HepG2 (cell line): ENCODE measurements at regions not wholly inside any gene's neighbourhood (a gene's known extent, or its start where the extent isn't known, plus 50 kb on each side); places are given as distances from the start of the nearest gene placed in this dataset.

Source experiments
- ATAC-seq: fragments of 200-7000 bp; cut with Tn5 transposase; 3 replicates; pipeline ENCODE4 v1.9.1; 2020; ENCODE audit warnings: mild to moderate bottlenecking, moderate library complexity
- BruUV-seq: library from RNA; stranded (reverse); fragments of 400-500 nt; replicated peaks from 2 replicates; lab custom pipeline; 2021; lab: Mats Ljungman, UMichigan
- CTCF ChIA-PET: fragments of 300-600 bp; formaldehyde crosslinking; extraction: SDS; loops from one replicate; lab custom pipeline; 2021; ENCODE audit warnings: low total read pairs, inconsistent platforms, low intra/inter-chr PET ratio; lab: Yijun Ruan, JAX
- POLR2A ChIA-PET: fragments of 350-600 bp; sonication (Branson Sonifier 250); formaldehyde crosslinking; loops from one replicate; lab custom pipeline; 2020; ENCODE audit warnings: antibody characterized with exemption, inconsistent platforms; lab: Yijun Ruan, JAX
- DNase-seq: peaks from one replicate; pipeline ENCODE4 v3.0.0-alpha.2; 2015; ENCODE audit warnings: low spot score
- FAIRE-seq: peaks from 3 replicates; lab custom pipeline; 2011; peaks lifted over from hg19 to GRCh38; lab: Jason Lieb, UNC
- H2AFZ ChIP-seq: one replicate; pipeline ENCODE4 v1.6.1; 2011; ENCODE audit warnings: low read length, inconsistent platforms
- H3K27ac ChIP-seq: fragments of 300-600 bp; 3 replicates; pipeline ENCODE4 v1.8.0; 2011; ENCODE audit warnings: mixed run types, mild to moderate bottlenecking, mixed read lengths, low read length, inconsistent platforms; ENCODE audit not compliant: insufficient read depth; ENCODE audit errors: extremely low read length
- H3K27me3 ChIP-seq, 2 experiments: fragments of 200-600 bp in 1 of 2; 2 replicates in 1 of 2; 3 replicates in 1 of 2; pipeline versions ENCODE4 v1.6.0 to v1.8.0; 2011; ENCODE audit warnings: low read length in 2 of 2, mild to moderate bottlenecking in 2 of 2, moderate library complexity in 2 of 2, inconsistent platforms in 1 of 2; ENCODE audit not compliant: insufficient read depth in 2 of 2, control insufficient read depth in 1 of 2
- H3K36me3 ChIP-seq, 2 experiments: fragments of 200-600 bp in 1 of 2; replicated peaks in 1 of 2; 2 replicates in 1 of 2; 3 replicates in 1 of 2; pipeline versions ENCODE4 v1.5.1 to v1.8.0; 2011; ENCODE audit warnings: low read length in 2 of 2, inconsistent platforms in 1 of 2; ENCODE audit not compliant: insufficient read depth in 2 of 2, control insufficient read depth in 1 of 2
- H3K4me1 ChIP-seq: 2 replicates; pipeline ENCODE4 v1.5.1; 2012; ENCODE audit warnings: low read length, inconsistent platforms; ENCODE audit not compliant: insufficient read depth
- H3K4me2 ChIP-seq: 2 replicates; pipeline ENCODE4 v1.6.0; 2011; ENCODE audit warnings: low read depth, low read length, inconsistent platforms
- H3K4me3 ChIP-seq, 3 experiments: fragments of 200-600 bp in 1 of 3; sonication (generic), shearing (Covaris generic) in 1 of 3; replicated peaks in 1 of 3; 2 replicates each; pipeline ENCODE4 v1.5.1; 2011 to 2016; ENCODE audit warnings: low read length in 3 of 3, inconsistent platforms in 2 of 3, low read depth in 2 of 3, mild to moderate bottlenecking in 2 of 3, control low read depth in 1 of 3, mixed read lengths in 1 of 3; ENCODE audit not compliant: insufficient read depth in 1 of 3
- H3K79me2 ChIP-seq: one replicate; pipeline ENCODE4 v1.6.1; 2011; ENCODE audit warnings: low read length, inconsistent platforms; ENCODE audit not compliant: insufficient read depth
- H3K9ac ChIP-seq: 2 replicates; pipeline ENCODE4 v1.6.0; 2011; ENCODE audit warnings: mild to moderate bottlenecking, low read depth, low read length, inconsistent platforms; ENCODE audit not compliant: insufficient read depth
- H3K9me3 ChIP-seq: 2 replicates; pipeline ENCODE4 v1.5.1; 2012; ENCODE audit warnings: mild to moderate bottlenecking, low read length
- H4K20me1 ChIP-seq: 2 replicates; pipeline ENCODE4 v1.6.0; 2011; ENCODE audit warnings: inconsistent platforms, mild to moderate bottlenecking, low read length, moderate library complexity; ENCODE audit not compliant: insufficient read depth
- BRF2 ChIP-seq: sonication (generic); formaldehyde crosslinking; IDR thresholded peaks from 2 replicates; pipeline ENCODE4 v1.8.1; 2022; ENCODE audit warnings: mild to moderate bottlenecking, missing genetic modification reagents
- CREM ChIP-seq, 2 experiments: sonication (generic) in 1 of 2; formaldehyde crosslinking in 1 of 2; IDR thresholded peaks; 2 replicates each; pipeline versions ENCODE4 v1.4.0 to v1.6.1; 2016 to 2020; ENCODE audit warnings: antibody characterized with exemption in 1 of 2, mild to moderate bottlenecking in 1 of 2, missing genetic modification reagents in 1 of 2
- DMAP1 ChIP-seq: IDR thresholded peaks from 2 replicates; pipeline ENCODE4 v1.6.1; 2016
- HIC2 ChIP-seq: sonication (generic); formaldehyde crosslinking; IDR thresholded peaks from 2 replicates; pipeline ENCODE4 v1.9.0; 2022; ENCODE audit warnings: low read depth, missing genetic modification reagents
- MEIS2 ChIP-seq: sonication (generic); formaldehyde crosslinking; IDR thresholded peaks from 2 replicates; pipeline ENCODE4 v1.9.0; 2021; ENCODE audit warnings: mild to moderate bottlenecking, missing genetic modification reagents
- ZBTB7A ChIP-seq: sonication (generic); formaldehyde crosslinking; IDR thresholded peaks from 2 replicates; pipeline ENCODE4 v1.8.0; 2022; ENCODE audit warnings: mild to moderate bottlenecking, missing genetic modification reagents
- ZNF124 ChIP-seq: sonication (generic); formaldehyde crosslinking; IDR thresholded peaks from 2 replicates; pipeline ENCODE4 v1.4.0; 2020; ENCODE audit warnings: missing genetic modification reagents
- ZNF329 ChIP-seq: sonication (generic); formaldehyde crosslinking; IDR thresholded peaks from 2 replicates; pipeline ENCODE4 v1.9.0; 2021; ENCODE audit warnings: low read depth, mild to moderate bottlenecking, missing genetic modification reagents
- ZNF713 ChIP-seq: sonication (generic); formaldehyde crosslinking; IDR thresholded peaks from 2 replicates; pipeline ENCODE4 v1.4.0; 2020; ENCODE audit warnings: mild to moderate bottlenecking, missing genetic modification reagents
- ZNF761 ChIP-seq: sonication (generic); formaldehyde crosslinking; conservative IDR thresholded peaks from 2 replicates; pipeline ENCODE4 v1.4.0; 2020; ENCODE audit warnings: mild to moderate bottlenecking, missing genetic modification reagents
- WGBS: methylation state at CpG from one replicate; pipeline ENCODE4 v1.1.6; 2017; ENCODE audit warnings: low lambda C conversion rate; 5-methylcytosine and 5-hydroxymethylcytosine counted together
- in situ Hi-C: cut with HindIII; loops from 2 replicates; pipeline ENCODE4 v1.10.0; 2017; ENCODE audit warnings: low pct_unique_long_range_greater_than_20kb; ENCODE audit not compliant: extremely low pct_ligation_motif_present
- intact Hi-C: fragments of 100-400 bp; cut with micrococcal nuclease; formaldehyde crosslinking; loops from one replicate; pipeline ENCODE4 v1.10.0; 2022; ENCODE audit not compliant: unreplicated experiment
- TF ChIP-seq, protein P1 (sequence below): fragments of 450-650 bp; IDR thresholded peaks from 2 replicates; pipeline ENCODE4 v1.6.1; 2016
- TF ChIP-seq, protein P2 (sequence below): sonication (generic); formaldehyde crosslinking; IDR thresholded peaks from 2 replicates; pipeline ENCODE4 v1.4.0; 2020; ENCODE audit warnings: missing genetic modification reagents; ENCODE audit errors: not compliant biosample characterization
- TF ChIP-seq, protein P3 (sequence below): sonication (generic); formaldehyde crosslinking; IDR thresholded peaks from 2 replicates; pipeline ENCODE4 v1.4.0; 2020; ENCODE audit warnings: mild to moderate bottlenecking, missing genetic modification reagents

DNA sequence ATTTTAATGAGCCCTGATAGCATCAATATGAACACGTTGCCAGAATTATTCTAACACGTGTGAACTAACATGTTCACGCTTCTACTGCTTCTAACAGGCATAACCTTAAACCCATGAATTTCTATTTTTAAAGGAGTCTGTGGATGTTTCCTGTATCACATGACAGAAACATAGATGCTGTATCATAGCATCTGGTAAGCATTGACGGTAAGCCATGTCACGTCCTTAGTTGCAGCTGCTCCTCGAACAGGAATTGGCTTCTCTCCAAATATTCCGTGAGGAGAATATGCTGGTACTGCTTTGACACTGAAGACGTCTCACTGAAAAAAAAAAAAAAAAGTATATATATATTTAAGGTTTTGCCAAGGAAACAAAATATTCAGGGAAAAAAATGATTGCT lies 105.1 kb upstream of the MXRA5 start:
- H3K36me3 ChIP-seq, result no peaks in the 10 kb centered on the region
- 10% methylated on average over 8 of the region's 8 CpGs for WGBS
- intact Hi-C loops (no loop called here), in situ Hi-C loops (no loop called here)
- H2AFZ ChIP-seq, result no peak overlapping the region
- ChIA-PET POLR2A (no interaction called here), CTCF (no interaction called here)
- FAIRE-seq, result no peak
- no peak overlapping the region for H3K4me3 ChIP-seq
- no peak overlapping the region for H3K4me2 ChIP-seq
- H3K27ac ChIP-seq, result no peak overlapping the region
- BruUV-seq, result no TSS peak
- H3K4me1 ChIP-seq, result no peaks in the 10 kb centered on the region
- TF ChIP-seq CREM (IDR thresholded peaks at IDR 0.05) (no peak), CREM (CRISPR knock-in tag; IDR thresholded peaks at IDR 0.05) (no peak)
- TF ChIP-seq, protein P1, sequence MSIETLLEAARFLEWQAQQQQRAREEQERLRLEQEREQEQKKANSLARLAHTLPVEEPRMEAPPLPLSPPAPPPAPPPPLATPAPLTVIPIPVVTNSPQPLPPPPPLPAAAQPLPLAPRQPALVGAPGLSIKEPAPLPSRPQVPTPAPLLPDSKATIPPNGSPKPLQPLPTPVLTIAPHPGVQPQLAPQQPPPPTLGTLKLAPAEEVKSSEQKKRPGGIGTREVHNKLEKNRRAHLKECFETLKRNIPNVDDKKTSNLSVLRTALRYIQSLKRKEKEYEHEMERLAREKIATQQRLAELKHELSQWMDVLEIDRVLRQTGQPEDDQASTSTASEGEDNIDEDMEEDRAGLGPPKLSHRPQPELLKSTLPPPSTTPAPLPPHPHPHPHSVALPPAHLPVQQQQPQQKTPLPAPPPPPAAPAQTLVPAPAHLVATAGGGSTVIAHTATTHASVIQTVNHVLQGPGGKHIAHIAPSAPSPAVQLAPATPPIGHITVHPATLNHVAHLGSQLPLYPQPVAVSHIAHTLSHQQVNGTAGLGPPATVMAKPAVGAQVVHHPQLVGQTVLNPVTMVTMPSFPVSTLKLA, result 0 out of 2 replicates have a peak, but pooled peaks have one; percentile 8
- H3K79me2 ChIP-seq, result no peaks in the 10 kb centered on the region
- no peak for DNase-seq
- H4K20me1 ChIP-seq, result no peaks in the 10 kb centered on the region
- H3K27me3 ChIP-seq, result no peaks in the 10 kb centered on the region
- no peak for ATAC-seq
- no peak overlapping the region for H3K9ac ChIP-seq
- H3K9me3 ChIP-seq, result no peaks in the 10 kb centered on the region

DNA sequence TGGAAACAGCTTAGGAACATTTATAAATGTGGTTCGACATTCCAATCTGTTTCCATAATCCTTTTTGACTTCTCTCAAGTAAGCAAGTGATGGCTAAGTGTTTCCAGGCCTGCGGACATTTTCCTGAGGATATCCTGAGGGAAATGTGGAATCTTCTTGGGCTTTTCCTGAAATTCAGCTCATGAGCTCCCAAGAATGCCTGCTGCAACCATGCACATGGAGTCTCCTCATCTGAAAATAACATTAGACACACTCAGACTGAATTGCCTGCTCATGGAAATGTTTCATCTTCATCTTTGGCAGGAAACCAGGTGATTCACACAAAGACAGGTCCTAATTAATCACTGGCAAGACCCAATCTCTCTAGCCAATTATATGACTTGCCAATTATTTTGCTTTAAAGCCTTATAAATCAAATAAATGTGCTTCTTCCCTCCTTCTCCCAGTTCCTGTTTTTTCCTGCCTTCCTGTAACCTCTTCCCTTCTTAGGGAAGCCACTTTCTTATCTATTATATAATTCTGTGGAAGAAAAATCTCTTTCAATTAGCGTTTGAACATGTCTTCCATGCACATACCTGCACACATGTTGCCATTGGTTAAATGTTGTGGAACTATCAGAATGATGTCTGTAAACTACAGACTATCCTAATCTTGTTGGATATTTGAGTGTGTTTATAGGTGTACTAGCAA lies 104.6 kb upstream of the MXRA5 start:
- Histone ChIP-seq H3K27me3 (no peaks in the 10 kb centered on the region), H3K4me2 (no peak overlapping the region), H2AFZ (no peak overlapping the region), H3K9me3 (no peaks in the 10 kb centered on the region), H3K4me3 (no peak overlapping the region), H4K20me1 (no peaks in the 10 kb centered on the region), H3K79me2 (no peaks in the 10 kb centered on the region), H3K36me3 (no peaks in the 10 kb centered on the region), H3K27ac (no peak overlapping the region), H3K9ac (no peak overlapping the region), H3K4me1 (no peaks in the 10 kb centered on the region)
- ATAC-seq (no peak), DNase-seq (no peak), FAIRE-seq (no peak)
- in situ Hi-C loops, result no loop called here
- no TSS peak for BruUV-seq
- WGBS, result 3% methylated on average over 2 of the region's 3 CpGs
- CTCF ChIA-PET, result no interaction called here
- intact Hi-C loops, result no loop called here
- POLR2A ChIA-PET, result no interaction called here
- TF ChIP-seq, protein P2, sequence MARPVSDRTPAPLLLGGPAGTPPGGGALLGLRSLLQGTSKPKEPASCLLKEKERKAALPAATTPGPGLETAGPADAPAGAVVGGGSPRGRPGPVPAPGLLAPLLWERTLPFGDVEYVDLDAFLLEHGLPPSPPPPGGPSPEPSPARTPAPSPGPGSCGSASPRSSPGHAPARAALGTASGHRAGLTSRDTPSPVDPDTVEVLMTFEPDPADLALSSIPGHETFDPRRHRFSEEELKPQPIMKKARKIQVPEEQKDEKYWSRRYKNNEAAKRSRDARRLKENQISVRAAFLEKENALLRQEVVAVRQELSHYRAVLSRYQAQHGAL, result no peak
- TF ChIP-seq ZNF124 (CRISPR knock-in tag) (no peak), BRF2 (CRISPR knock-in tag) (no peak), MEIS2 (no peak), ZNF761 (CRISPR knock-in tag) (no peak), HIC2 (CRISPR knock-in tag) (no peak), DMAP1 (CRISPR knock-in tag) (no peak), ZBTB7A (no peak), ZNF329 (CRISPR knock-in tag) (no peak), ZNF713 (CRISPR knock-in tag) (no peak)
- TF ChIP-seq, protein P3, sequence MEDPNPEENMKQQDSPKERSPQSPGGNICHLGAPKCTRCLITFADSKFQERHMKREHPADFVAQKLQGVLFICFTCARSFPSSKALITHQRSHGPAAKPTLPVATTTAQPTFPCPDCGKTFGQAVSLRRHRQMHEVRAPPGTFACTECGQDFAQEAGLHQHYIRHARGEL, result no peak
